Right renal cortex interstitium (tissue), 3 donors: ENCODE measurements at regions not wholly inside any gene's neighbourhood (a gene's known extent, or its start where the extent isn't known, plus 50 kb on each side); places are given as distances from the start of the nearest gene placed in this dataset.
A peak's percentile ranks its signal among the peaks of the same experiment; 100 is the strongest.
"Not testable (repeated sequence)": the region's sequence is repeated elsewhere in the genome, so short reads cannot be mapped to it uniquely, and the experiment has no call there.

Source experiments
- DNase-seq, 3 donors: peaks; one replicate each; pipeline ENCODE4 v3.0.0-alpha.2; 2013; ENCODE audit warnings: low read depth in 3 of 3, low spot score in 2 of 3

GRCh38 chrX:138011468-138011867 is 445.5 kb downstream of the ZIC3 start:
- DNase-seq = no peak

DNA sequence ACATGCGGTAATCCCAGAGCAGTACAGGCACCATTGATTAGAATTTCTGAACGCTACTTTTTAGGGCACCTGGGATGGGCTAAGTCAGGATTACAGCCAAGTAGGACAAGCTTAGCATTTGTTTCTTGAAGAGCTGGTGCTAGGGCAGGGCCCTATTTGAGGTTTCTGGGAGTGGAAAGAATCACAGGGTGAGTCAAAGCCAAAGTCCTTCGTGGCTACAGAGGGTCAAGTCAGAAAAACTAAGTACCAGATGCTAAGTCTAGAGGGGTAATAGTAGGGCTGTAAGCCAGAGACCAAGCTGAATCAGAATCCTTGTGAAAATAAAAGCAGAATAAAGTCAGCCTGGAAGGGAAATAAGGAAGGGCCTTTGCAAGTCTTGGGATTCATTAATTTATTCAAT is 448.6 kb downstream of the ZIC3 start:
- DNase-seq = no peak

- no peak for DNase-seq
Observed at GRCh38 chrX:138018145-138018799, 452.3 kb downstream of the ZIC3 start.

GRCh38 chrX:138020941-138021340 is 455.0 kb downstream of the ZIC3 start:
- no peak for DNase-seq

DNA sequence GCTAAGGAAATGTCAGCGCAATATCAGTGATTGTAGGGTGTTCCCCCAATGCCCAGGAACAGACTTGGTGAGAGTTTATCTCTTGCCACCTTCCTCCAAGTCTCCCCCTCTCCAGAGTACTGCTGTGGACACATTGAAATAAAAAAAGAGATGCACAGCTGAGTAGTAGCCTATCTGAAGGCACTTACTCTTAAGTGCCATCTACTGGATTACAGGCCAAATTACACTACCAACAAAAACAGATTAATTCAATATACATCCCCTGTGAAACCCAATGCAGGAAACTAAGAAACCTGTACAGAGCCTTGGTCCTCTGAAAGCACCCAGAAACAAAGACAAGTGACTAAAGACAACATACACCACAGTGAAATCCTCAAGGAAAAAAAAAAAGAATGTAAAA is 460.3 kb downstream of the ZIC3 start:
- no peak for DNase-seq

DNA sequence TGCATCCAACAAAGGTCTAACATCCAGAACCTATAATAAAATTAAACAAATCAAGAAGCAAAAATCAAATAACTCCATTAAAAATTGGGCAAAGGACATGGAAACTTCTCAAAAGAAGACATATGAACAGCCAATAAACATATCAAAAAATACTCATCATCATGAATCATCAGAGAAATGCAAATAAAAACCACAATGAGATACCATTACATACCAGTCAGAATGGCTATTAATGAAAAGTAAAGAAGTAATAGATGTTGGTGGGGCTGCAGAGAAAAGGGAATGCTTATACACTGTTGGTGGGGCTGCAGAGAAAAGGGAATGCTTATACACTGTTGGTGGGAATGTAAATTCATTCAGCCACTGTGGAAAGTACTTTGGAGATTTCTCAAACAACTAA is 465.8 kb downstream of the ZIC3 start:
- DNase-seq = no peak

DNA sequence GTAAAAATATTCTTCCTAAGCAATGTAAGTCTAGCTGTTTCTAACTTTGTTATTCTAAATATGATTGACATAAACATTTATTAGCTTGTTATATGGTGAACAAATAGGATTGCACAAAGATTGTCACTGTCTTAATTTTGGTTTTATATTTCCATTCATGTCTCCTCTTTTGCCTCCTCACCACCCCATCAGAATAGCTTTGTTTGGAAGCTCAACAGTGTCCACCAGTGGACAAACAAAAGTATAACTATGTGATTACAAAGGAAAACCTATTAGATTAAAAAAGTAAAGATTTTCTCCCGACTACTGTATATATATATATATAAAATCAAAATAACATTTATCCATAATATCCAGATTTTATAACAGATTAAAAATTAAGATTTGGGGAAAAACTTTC is 468.2 kb downstream of the ZIC3 start:
- no peak for DNase-seq

DNA sequence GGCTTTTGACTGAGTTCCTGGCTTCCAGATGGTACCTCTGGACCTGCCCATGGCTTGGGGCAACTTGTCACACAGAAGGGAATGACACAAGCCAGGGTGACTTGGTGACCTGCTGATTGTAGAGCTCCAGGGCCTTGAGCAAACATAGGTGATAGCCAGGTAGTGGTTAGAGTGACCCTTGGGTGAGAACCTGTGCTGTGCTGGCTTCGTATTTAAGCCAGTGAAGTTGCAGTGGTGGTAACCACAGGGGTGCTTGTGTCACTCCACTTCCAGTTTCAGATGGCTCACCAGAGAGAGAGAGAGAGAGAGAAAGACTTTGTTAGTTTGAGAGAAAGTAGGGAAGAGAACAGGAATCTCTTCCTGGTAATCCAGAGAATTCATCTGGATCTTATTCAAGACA is 471.6 kb downstream of the ZIC3 start:
- DNase-seq = no peak

DNA sequence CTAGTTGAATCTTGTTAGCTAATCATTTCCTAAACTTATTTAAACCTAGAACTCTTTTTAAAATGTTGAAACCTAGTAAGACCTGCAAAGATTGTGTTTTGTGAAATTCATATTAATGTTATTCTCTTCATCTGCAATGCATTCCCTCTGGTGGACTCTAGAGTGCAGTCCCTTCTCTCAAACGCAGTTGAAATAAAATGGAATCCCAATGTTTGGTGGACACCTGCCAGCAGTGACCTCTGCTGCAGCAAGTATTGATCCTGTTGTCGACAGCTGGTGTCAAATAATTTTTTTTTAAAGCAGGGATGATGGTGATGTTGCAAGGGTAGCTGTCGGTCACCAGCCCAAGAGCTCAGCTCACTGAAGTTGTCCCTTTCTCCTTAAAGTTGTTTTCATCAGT is 492.0 kb downstream of the ZIC3 start:
- DNase-seq = no peak

DNA sequence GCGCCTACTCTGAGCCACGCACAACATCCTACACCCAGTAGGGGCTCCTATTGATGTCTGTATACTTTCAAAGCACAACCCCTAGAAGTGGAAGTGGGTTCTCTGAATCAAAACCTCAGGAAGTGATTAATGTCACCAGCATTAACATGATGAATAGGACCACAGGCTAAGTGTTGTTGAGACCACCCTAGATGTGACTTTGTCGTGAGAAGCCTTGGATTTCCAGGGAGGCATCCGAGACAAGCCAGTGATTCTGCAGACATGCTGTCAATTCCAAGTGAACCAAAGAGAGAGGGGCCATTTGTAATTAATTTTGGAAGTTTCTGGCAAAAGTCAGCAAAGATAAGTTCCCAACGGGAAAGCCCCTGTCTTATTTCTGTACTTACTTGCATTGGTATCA is 493.0 kb downstream of the ZIC3 start:
- DNase-seq = no peak

GRCh38 chrX:138067415-138067814 is 501.5 kb downstream of the ZIC3 start:
- no peak for DNase-seq

DNA sequence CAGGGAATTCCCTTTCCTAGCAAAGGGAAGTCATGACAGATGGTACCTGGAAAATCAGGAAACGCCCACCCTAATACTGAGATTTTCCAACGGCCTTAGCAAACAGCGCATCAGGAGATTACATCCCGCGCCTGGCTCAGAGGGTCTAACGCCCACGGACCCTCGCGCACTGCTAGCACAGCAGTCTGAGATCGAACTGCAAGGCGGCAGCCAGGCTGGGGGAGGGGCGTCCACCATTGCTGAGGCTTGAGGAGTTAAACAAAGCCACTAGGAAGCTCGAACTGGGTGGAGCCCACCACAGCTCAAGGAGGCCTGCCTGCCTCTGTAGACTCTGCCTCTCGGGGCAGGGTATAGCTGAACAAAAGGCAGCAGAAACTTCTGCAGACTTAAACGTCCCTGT is 507.7 kb downstream of the ZIC3 start:
- DNase-seq = no peak

DNA sequence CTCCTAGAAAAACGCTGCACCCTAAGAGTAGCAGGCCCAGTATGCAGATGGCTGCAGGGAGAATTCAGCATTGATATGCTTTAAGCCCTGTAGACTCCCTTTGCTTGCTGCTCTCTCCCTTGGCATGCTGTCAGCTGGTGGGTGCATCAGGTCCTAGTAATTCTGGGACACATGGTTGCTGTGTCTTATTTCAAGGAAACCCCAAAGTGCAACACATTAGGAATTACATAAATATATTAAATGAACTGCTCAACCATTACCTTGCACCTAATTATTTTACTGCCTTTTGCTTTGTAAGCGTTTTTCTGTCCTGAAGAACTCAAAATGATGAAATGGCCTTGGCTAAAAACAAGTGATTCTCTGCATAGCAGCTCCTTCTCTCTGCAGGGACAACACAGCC is 516.3 kb downstream of the ZIC3 start:
- DNase-seq = no peak

GRCh38 chrX:138082896-138083295 is 517.0 kb downstream of the ZIC3 start:
- no peak for DNase-seq

DNA sequence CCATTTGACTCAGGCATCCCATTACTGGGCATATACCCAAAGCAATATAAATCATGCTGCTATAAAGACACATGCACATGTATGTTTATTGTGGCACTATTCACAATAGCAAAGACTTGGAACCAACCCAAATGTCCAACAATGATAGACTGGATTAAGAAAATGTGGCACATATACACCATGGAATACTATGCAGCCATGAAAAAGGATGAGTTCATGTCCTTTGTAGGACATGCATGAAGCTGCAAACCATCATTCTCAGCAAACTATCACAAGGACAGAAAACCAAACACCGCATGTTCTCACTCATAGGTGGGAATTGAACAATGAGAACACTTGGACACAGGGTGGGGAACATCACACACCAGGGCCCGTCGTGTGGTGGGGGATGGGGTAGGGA is 545.0 kb downstream of the ZIC3 start:
- not testable (repeated sequence) for DNase-seq

GRCh38 chrX:138127314-138127713 is 561.4 kb downstream of the ZIC3 start:
- no peak for DNase-seq

- peak in 1 of 3 donors; percentile 6 for DNase-seq
Observed at GRCh38 chrX:138128027-138128671, 562.2 kb downstream of the ZIC3 start.

DNA sequence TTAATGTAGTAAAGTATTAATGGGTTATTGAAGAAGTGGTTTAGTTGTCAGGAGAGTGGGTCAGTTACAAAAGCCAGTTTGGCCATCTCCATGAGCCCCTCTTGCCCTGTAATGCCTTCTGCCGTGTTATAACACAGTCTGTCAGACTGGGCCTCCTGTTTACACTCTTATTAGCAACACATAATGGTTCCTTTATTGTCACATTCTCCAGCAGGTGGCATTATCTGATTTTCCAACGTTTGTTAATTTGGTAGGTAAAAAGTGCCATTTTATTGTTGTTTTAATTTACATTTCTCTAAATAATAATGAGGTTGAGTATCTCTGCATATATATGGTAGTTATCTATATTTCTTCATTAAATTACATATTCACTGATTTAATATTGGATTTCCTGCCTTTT is 560.8 kb downstream of the FGF13 start:
- no peak for DNase-seq

DNA sequence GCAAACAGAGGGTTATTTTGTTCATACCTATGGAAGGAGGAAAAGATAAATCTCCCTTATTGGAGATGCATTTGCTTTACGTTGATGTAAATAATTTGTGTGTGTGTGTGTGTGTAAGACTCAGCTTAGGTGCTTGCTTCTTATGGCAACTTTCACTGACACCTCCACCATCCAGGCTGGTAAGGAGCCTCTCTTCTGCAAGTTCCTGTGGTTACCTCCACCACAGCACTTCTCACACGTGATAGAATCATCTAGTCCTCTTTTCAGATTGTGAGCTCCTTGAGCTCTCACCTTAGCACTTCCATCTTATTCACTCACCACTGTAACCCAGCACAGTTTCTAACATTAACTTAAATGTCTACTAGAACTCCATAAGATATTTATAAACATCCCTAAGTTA is 553.7 kb downstream of the FGF13 start:
- no peak for DNase-seq

DNA sequence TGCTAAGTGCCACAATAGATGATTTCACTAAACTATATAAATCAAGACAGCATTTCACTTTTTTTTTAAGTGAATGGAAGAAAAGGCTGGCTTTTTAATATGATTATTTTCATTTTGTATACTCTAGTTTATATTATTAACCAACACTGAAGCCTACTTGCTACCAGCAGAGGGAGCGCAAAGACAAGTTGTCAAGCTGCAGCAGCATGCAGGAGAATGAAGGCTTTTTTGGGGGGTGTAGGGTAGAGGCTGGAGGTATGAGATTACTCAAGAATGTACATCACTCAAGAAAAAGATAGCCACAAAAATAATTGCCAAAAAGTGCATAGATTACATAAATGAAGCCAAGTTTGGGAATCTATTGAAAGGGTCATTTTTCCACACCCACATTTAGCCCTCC is 519.5 kb downstream of the FGF13 start:
- DNase-seq = peak in 1 of 3 donors; percentile 0

GRCh38 chrX:138229718-138230117 is 481.8 kb downstream of the FGF13 start:
- no peak for DNase-seq

DNA sequence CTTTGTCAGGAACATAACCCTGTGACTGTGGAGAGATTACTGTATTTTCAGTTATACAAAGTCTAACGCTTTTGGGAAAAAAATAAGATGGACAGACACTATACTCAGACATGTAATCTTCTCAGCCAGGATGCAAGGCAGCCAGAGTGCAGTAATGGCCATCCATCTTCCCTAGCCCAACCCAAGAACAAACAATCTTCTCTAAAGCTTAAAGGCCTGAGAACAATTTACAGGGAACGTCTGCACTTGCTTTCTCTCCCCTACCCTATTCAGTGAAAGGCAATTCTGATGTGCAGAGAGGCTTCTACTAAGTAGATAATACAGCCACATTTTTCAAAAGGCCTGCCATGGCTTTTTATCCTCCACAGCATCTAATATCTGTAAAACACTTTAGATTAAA is 471.3 kb downstream of the FGF13 start:
- DNase-seq = no peak

- no peak for DNase-seq
Observed at GRCh38 chrX:138254001-138254400, 457.5 kb downstream of the FGF13 start.
